T-helper 1 cell treated with Interleukin-12 subunit alpha and Interleukin-12 subunit beta and Interleukin-4 antibody, amounts not matched to agents 30 ng/mL and 1 ng/mL, for 36 hours (primary cell): ENCODE measurements at regions not wholly inside any gene's neighbourhood (a gene's known extent, or its start where the extent isn't known, plus 50 kb on each side); places are given as distances from the start of the nearest gene placed in this dataset.
"Not testable (repeated sequence)": the region's sequence is repeated elsewhere in the genome, so short reads cannot be mapped to it uniquely, and the experiment has no call there.

Experiments
- intact Hi-C: fragments of 100-400 bp; cut with micrococcal nuclease; formaldehyde crosslinking; loops from one replicate; pipeline ENCODE4 v1.15.1; 2024

GRCh38 chr3:13195374-13195773, 122.1 kb upstream of the IQSEC1 start:
- intact Hi-C loops, result no loop called here

- intact Hi-C loops, result no loop called here
Measured at GRCh38 chr3:13194285-13195209, 121.3 kb upstream of the IQSEC1 start.

- intact Hi-C loops, result no loop called here
Measured at GRCh38 chr3:13193320-13194284, 120.4 kb upstream of the IQSEC1 start.

GRCh38 chr3:13192471-13193213, 119.4 kb upstream of the IQSEC1 start:
- intact Hi-C loops, result no loop called here

- intact Hi-C loops, result no loop called here
Measured at GRCh38 chr3:13191016-13191415, 117.8 kb upstream of the IQSEC1 start.

GRCh38 chr3:13190378-13190765, 117.1 kb upstream of the IQSEC1 start:
- intact Hi-C loops, result no loop called here

- intact Hi-C loops, result no loop called here
Measured at GRCh38 chr3:13189639-13190377, 116.6 kb upstream of the IQSEC1 start.

GRCh38 chr3:13188975-13189374, 115.7 kb upstream of the IQSEC1 start:
- intact Hi-C loops, result no loop called here

- intact Hi-C loops, result no loop called here
Measured at GRCh38 chr3:13188181-13188779, 115.1 kb upstream of the IQSEC1 start.

- intact Hi-C loops, result no loop called here
Measured at GRCh38 chr3:13187593-13187992, 114.4 kb upstream of the IQSEC1 start.

GRCh38 chr3:13186435-13186815, 113.2 kb upstream of the IQSEC1 start:
- intact Hi-C loops, result no loop called here

- intact Hi-C loops, result no loop called here
Measured at GRCh38 chr3:13185737-13186434, 112.7 kb upstream of the IQSEC1 start.

GRCh38 chr3:13179582-13180210, 106.5 kb upstream of the IQSEC1 start:
- intact Hi-C loops, result not testable (repeated sequence)

GRCh38 chr3:13179181-13179580, 106.0 kb upstream of the IQSEC1 start:
- intact Hi-C loops, result no loop called here

- intact Hi-C loops, result no loop called here
Measured at GRCh38 chr3:13178107-13178506, 104.9 kb upstream of the IQSEC1 start.

GRCh38 chr3:13177641-13178040, 104.4 kb upstream of the IQSEC1 start:
- intact Hi-C loops, result no loop called here

- intact Hi-C loops, result no loop called here
Measured at GRCh38 chr3:13177236-13177635, 104.0 kb upstream of the IQSEC1 start.

- intact Hi-C loops, result no loop called here
Measured at GRCh38 chr3:13176445-13176844, 103.2 kb upstream of the IQSEC1 start.

GRCh38 chr3:13174803-13175135, 101.5 kb upstream of the IQSEC1 start:
- intact Hi-C loops, result no loop called here
